Fibroblast of lung (primary cell): ENCODE measurements at regions not wholly inside any gene's neighbourhood (a gene's known extent, or its start where the extent isn't known, plus 50 kb on each side); places are given as distances from the start of the nearest gene placed in this dataset.

Experiments
- EZH2 ChIP-seq: IDR thresholded peaks from 2 replicates; pipeline ENCODE4 v1.5.1; 2012; ENCODE audit warnings: low read length, control low read depth, mild to moderate bottlenecking; ENCODE audit errors: missing control alignments
- TF ChIP-seq, protein P1 (sequence below), 2 donors: IDR thresholded peaks in 1 of 2; conservative IDR thresholded peaks in 1 of 2; 1 replicate in 1 of 2; 2 replicates in 1 of 2; pipeline ENCODE4 v1.5.1; 2011 to 2012; ENCODE audit warnings: low read length in 2 of 2, control low read depth in 1 of 2, inconsistent platforms in 1 of 2, low read depth in 1 of 2, mild to moderate bottlenecking in 1 of 2

DNA sequence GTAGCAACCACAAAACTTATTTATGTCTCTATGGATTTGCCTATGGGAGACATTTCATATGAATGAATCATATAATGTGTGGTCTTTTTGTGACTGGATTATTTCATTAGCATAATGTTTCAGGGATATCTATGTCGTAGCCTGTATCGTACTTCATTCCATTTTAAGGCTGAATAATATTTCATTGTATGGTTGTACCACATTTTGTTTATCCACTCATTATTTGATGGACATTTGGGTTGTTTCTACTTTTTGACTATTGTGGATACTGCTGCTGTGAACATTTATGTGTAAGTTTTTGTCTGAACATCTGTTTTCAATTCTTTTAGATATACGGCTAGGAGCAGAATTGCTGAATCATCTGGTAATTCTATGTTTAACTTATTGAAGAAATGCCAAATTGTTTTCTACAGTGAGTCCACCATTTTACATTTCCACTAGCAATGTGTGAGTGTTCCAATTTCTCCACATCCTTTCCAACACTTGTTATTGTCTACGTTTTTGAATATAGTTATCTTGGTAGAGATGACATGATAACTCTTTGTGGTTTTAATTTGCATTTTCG lies 134.4 kb upstream of the DAZL start:
- TF ChIP-seq, protein P1, sequence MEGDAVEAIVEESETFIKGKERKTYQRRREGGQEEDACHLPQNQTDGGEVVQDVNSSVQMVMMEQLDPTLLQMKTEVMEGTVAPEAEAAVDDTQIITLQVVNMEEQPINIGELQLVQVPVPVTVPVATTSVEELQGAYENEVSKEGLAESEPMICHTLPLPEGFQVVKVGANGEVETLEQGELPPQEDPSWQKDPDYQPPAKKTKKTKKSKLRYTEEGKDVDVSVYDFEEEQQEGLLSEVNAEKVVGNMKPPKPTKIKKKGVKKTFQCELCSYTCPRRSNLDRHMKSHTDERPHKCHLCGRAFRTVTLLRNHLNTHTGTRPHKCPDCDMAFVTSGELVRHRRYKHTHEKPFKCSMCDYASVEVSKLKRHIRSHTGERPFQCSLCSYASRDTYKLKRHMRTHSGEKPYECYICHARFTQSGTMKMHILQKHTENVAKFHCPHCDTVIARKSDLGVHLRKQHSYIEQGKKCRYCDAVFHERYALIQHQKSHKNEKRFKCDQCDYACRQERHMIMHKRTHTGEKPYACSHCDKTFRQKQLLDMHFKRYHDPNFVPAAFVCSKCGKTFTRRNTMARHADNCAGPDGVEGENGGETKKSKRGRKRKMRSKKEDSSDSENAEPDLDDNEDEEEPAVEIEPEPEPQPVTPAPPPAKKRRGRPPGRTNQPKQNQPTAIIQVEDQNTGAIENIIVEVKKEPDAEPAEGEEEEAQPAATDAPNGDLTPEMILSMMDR (conservative IDR thresholded peaks at IDR 0.05 in 1 of 2, IDR thresholded peaks at IDR 0.05 in 1 of 2; ENCODE audit: low read depth in 1 of 2, low read length in 2 of 2), result no peak
- TF ChIP-seq EZH2, result no peak
